Gastrocnemius medialis (tissue), 4 donors: ENCODE measurements at regions not wholly inside any gene's neighbourhood (a gene's known extent, or its start where the extent isn't known, plus 50 kb on each side); places are given as distances from the start of the nearest gene placed in this dataset.

Source experiments
- CTCF ChIP-seq, 5 experiments: fragments of 450-650 bp in 3 of 5; fragments of 200-600 bp in 2 of 5; sonication (generic) in 2 of 5; IDR thresholded peaks in 4 of 5; conservative IDR thresholded peaks in 1 of 5; 1 replicate in 4 of 5; 2 replicates in 1 of 5; pipeline ENCODE4 v1.5.1; 2016 to 2019; ENCODE audit warnings: antibody characterized with exemption in 5 of 5, mild to moderate bottlenecking in 3 of 5, moderate library complexity in 3 of 5
- POLR2A ChIP-seq, 2 donors: fragments of 450-650 bp; IDR thresholded peaks; one replicate each; pipeline ENCODE4 v1.6.1; 2017; ENCODE audit warnings: antibody characterized with exemption in 2 of 2, mild to moderate bottlenecking in 2 of 2, moderate library complexity in 2 of 2

- TF ChIP-seq CTCF (IDR thresholded peaks at IDR 0.05 in 4 of 5, conservative IDR thresholded peaks at IDR 0.05 in 1 of 5), result no peak
- TF ChIP-seq POLR2A (IDR thresholded peaks at IDR 0.05), result no peak
Measured at GRCh38 chr2:58709274-58709673, 468.1 kb upstream of the FANCL start.
